Keratinocyte (primary cell): ENCODE measurements at regions not wholly inside any gene's neighbourhood (a gene's known extent, or its start where the extent isn't known, plus 50 kb on each side); places are given as distances from the start of the nearest gene placed in this dataset.

Source experiments
- EZH2 ChIP-seq: IDR thresholded peaks from one replicate; pipeline ENCODE4 v1.6.1; 2012; ENCODE audit warnings: inconsistent platforms, mild to moderate bottlenecking, low read length, moderate library complexity
- TF ChIP-seq, protein P1 (sequence below), 3 experiments: IDR thresholded peaks in 1 of 3; conservative IDR thresholded peaks in 1 of 3; optimal IDR thresholded peaks in 1 of 3; 2 replicates in 2 of 3; 3 replicates in 1 of 3; pipeline versions ENCODE3 to v1.5.1; 2011; ENCODE audit warnings: low read length in 3 of 3, mild to moderate bottlenecking in 3 of 3, moderate library complexity in 2 of 3, control low read depth in 1 of 3, inconsistent platforms in 1 of 3; ENCODE audit not compliant: insufficient read depth in 2 of 3; ENCODE audit errors: extremely low read depth in 1 of 3

DNA sequence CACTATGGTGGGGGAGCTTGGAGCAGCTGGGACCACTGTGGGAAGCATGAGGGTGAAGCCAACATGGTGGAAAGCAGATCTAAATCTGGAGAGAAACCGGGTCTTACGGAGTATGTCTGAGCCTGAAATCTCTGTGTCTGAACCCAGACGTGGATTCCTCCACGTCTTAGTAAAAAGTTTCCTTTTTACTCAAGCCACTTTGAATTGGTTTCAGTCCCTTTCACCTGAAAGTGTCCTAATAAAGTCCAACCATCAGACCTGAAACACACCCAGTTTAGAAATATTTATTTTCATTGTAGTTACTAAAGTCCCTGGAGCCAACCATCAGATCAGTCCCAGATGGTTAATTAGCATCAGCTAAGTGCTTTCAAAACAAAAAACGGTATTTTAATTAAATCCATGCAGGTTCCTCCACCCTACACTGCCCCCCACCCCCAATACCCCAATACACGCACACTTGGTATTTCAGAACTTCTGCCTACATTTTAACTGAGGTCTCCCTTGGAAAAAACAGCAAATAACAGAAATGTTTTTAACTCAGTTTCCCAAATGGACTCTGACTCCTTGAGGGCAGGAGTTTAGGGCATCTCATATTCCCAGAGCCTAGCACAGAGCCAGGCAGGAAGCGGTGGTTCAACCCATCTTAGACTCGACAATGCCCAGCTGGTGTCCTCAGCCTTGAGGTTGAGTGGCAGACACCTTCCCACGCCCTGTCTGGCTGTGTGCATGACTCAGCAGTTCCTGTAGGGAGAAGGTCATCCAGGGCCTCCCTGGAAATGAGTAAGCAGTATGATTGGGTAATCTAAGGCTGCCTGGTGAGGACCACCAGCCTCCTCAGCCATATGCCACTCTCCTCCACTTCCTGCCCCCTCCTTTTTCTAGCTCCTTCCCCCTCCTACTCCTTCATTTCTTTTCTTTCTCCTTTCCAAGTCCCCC is 175.8 kb downstream of the TTC8 start:
- TF ChIP-seq, protein P1, sequence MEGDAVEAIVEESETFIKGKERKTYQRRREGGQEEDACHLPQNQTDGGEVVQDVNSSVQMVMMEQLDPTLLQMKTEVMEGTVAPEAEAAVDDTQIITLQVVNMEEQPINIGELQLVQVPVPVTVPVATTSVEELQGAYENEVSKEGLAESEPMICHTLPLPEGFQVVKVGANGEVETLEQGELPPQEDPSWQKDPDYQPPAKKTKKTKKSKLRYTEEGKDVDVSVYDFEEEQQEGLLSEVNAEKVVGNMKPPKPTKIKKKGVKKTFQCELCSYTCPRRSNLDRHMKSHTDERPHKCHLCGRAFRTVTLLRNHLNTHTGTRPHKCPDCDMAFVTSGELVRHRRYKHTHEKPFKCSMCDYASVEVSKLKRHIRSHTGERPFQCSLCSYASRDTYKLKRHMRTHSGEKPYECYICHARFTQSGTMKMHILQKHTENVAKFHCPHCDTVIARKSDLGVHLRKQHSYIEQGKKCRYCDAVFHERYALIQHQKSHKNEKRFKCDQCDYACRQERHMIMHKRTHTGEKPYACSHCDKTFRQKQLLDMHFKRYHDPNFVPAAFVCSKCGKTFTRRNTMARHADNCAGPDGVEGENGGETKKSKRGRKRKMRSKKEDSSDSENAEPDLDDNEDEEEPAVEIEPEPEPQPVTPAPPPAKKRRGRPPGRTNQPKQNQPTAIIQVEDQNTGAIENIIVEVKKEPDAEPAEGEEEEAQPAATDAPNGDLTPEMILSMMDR (optimal IDR thresholded peaks at IDR 0.05 in 1 of 3, IDR thresholded peaks at IDR 0.05 in 1 of 3, conservative IDR thresholded peaks at IDR 0.05 in 1 of 3; ENCODE audit: extremely low read depth in 1 of 3, insufficient read depth in 2 of 3, low read length in 3 of 3), result no peak
- TF ChIP-seq EZH2, result no peak
